Keratinocyte (primary cell): ENCODE measurements at regions not wholly inside any gene's neighbourhood (a gene's known extent, or its start where the extent isn't known, plus 50 kb on each side); places are given as distances from the start of the nearest gene placed in this dataset.

ENCODE experiments used
- DNase-seq: peaks from one replicate; pipeline ENCODE4 v3.0.0-alpha.2; 2011; ENCODE audit warnings: low read depth, missing footprints, low spot score
- FAIRE-seq: peaks from 2 replicates; lab custom pipeline; 2011; peaks lifted over from hg19 to GRCh38; lab: Jason Lieb, UNC
- H2AFZ ChIP-seq: 2 replicates; pipeline ENCODE4 v1.6.0; 2012; ENCODE audit warnings: low read length, control low read depth, inconsistent platforms; ENCODE audit not compliant: control insufficient read depth
- H3K27ac ChIP-seq: 2 replicates; pipeline ENCODE4 v1.5.1; 2011; ENCODE audit warnings: low read length; ENCODE audit not compliant: control insufficient read depth, insufficient read depth
- H3K27me3 ChIP-seq: 3 replicates; pipeline ENCODE4 v1.6.0; 2011; ENCODE audit warnings: low read length; ENCODE audit not compliant: control insufficient read depth, insufficient read depth; ENCODE audit errors: extremely low read depth
- H3K36me3 ChIP-seq, 2 experiments: 2 replicates in 1 of 2; 3 replicates in 1 of 2; pipeline ENCODE4 v1.5.1; 2011; ENCODE audit warnings: low read length in 2 of 2, mild to moderate bottlenecking in 1 of 2; ENCODE audit not compliant: control insufficient read depth in 2 of 2, insufficient read depth in 2 of 2; ENCODE audit errors: extremely low read depth in 1 of 2
- H3K4me1 ChIP-seq: 3 replicates; pipeline ENCODE4 v1.5.1; 2011; ENCODE audit warnings: low read length; ENCODE audit not compliant: control insufficient read depth, insufficient read depth; ENCODE audit errors: extremely low read depth
- H3K4me2 ChIP-seq: 3 replicates; pipeline ENCODE4 v1.6.0; 2011; ENCODE audit warnings: low read depth, low read length; ENCODE audit not compliant: control insufficient read depth, insufficient read depth; ENCODE audit errors: extremely low read depth
- H3K4me3 ChIP-seq, 3 experiments: fragments of 200-600 bp in 1 of 3; sonication (generic) in 1 of 3; 2 replicates in 2 of 3; 3 replicates in 1 of 3; pipeline ENCODE4 v1.5.1; 2011 to 2016; ENCODE audit warnings: low read length in 3 of 3, mild to moderate bottlenecking in 3 of 3, control low read depth in 2 of 3, inconsistent platforms in 1 of 3, low read depth in 1 of 3, mixed read lengths in 1 of 3, mixed run types in 1 of 3, moderate library complexity in 1 of 3; ENCODE audit not compliant: control insufficient read depth in 2 of 3, insufficient read depth in 2 of 3; ENCODE audit errors: extremely low read depth in 1 of 3
- H3K79me2 ChIP-seq: 2 replicates; pipeline ENCODE4 v1.6.0; 2012; ENCODE audit warnings: low read length; ENCODE audit not compliant: control insufficient read depth, insufficient read depth
- H3K9ac ChIP-seq: 3 replicates; pipeline ENCODE4 v1.6.0; 2011; ENCODE audit warnings: low read length; ENCODE audit not compliant: control insufficient read depth, insufficient read depth; ENCODE audit errors: extremely low read depth
- H3K9me1 ChIP-seq: 3 replicates; pipeline ENCODE4 v1.6.0; 2011; ENCODE audit warnings: low read length; ENCODE audit not compliant: control insufficient read depth, insufficient read depth; ENCODE audit errors: extremely low read depth
- H3K9me3 ChIP-seq: 2 replicates; pipeline ENCODE4 v1.5.1; 2012; ENCODE audit warnings: low read depth, low read length; ENCODE audit not compliant: control insufficient read depth
- H4K20me1 ChIP-seq: 3 replicates; pipeline ENCODE4 v1.6.0; 2011; ENCODE audit warnings: low read length; ENCODE audit not compliant: control insufficient read depth, insufficient read depth; ENCODE audit errors: extremely low read depth
- EZH2 ChIP-seq: IDR thresholded peaks from one replicate; pipeline ENCODE4 v1.6.1; 2012; ENCODE audit warnings: inconsistent platforms, mild to moderate bottlenecking, low read length, moderate library complexity
- dilution Hi-C: fragments of 300-500 bp; cut with MboI; formaldehyde crosslinking; loops from one replicate; pipeline ENCODE4 v1.7.0; 2020; ENCODE audit warnings: low sequenced_read_pairs; ENCODE audit not compliant: extremely low pct_ligation_motif_present
- TF ChIP-seq, protein P1 (sequence below), 3 experiments: IDR thresholded peaks in 1 of 3; conservative IDR thresholded peaks in 1 of 3; optimal IDR thresholded peaks in 1 of 3; 2 replicates in 2 of 3; 3 replicates in 1 of 3; pipeline versions ENCODE3 to v1.5.1; 2011; ENCODE audit warnings: low read length in 3 of 3, mild to moderate bottlenecking in 3 of 3, moderate library complexity in 2 of 3, control low read depth in 1 of 3, inconsistent platforms in 1 of 3; ENCODE audit not compliant: insufficient read depth in 2 of 3; ENCODE audit errors: extremely low read depth in 1 of 3

DNA sequence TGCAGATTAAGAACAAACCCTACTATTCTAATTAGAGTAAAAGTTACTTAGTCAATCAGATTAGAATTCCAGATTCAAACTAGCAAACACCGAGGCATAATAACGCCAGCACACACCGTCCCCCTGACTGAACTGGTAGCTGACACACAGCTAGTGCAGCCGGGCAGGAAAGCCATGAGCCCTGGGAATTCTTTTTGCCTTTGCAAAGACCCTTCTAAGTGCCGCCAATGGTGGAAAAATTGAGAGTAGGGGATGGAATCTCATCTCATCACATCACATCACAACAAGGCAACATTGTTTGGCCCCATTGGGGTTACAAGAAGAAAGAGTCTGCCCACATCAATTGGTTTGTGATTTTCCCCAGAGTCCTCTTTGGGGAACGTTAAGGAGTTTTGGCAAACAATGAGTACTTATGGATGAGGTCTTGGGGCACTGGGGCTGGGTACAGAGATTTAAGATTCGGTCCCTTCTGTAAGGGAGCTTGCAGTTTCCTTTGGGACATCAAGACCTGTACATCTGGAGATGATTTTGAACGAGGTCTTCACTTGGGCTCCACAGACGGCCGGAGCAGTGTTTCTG, 120.4 kb upstream of the MEF2A start:
- Histone ChIP-seq H3K4me3 (no peak overlapping the region), H3K4me2 (no peak overlapping the region), H3K27me3 (peaks cover 2% of the 10 kb centered on the region), H3K9ac (no peak overlapping the region), H3K36me3 (no peaks in the 10 kb centered on the region), H3K9me3 (no peaks in the 10 kb centered on the region), H4K20me1 (no peaks in the 10 kb centered on the region), H3K4me1 (peaks cover 17% of the 10 kb centered on the region), H3K27ac (no peak overlapping the region), H3K79me2 (no peaks in the 10 kb centered on the region), H3K9me1 (no peaks in the 10 kb centered on the region), H2AFZ (no peak overlapping the region)
- dilution Hi-C loops: no loop called here
- FAIRE-seq (no peak), DNase-seq (no peak)
- no peak for TF ChIP-seq EZH2
- TF ChIP-seq, protein P1, sequence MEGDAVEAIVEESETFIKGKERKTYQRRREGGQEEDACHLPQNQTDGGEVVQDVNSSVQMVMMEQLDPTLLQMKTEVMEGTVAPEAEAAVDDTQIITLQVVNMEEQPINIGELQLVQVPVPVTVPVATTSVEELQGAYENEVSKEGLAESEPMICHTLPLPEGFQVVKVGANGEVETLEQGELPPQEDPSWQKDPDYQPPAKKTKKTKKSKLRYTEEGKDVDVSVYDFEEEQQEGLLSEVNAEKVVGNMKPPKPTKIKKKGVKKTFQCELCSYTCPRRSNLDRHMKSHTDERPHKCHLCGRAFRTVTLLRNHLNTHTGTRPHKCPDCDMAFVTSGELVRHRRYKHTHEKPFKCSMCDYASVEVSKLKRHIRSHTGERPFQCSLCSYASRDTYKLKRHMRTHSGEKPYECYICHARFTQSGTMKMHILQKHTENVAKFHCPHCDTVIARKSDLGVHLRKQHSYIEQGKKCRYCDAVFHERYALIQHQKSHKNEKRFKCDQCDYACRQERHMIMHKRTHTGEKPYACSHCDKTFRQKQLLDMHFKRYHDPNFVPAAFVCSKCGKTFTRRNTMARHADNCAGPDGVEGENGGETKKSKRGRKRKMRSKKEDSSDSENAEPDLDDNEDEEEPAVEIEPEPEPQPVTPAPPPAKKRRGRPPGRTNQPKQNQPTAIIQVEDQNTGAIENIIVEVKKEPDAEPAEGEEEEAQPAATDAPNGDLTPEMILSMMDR (optimal IDR thresholded peaks at IDR 0.05 in 1 of 3, IDR thresholded peaks at IDR 0.05 in 1 of 3, conservative IDR thresholded peaks at IDR 0.05 in 1 of 3; ENCODE audit: extremely low read depth in 1 of 3, insufficient read depth in 2 of 3, low read length in 3 of 3): no peak

DNA sequence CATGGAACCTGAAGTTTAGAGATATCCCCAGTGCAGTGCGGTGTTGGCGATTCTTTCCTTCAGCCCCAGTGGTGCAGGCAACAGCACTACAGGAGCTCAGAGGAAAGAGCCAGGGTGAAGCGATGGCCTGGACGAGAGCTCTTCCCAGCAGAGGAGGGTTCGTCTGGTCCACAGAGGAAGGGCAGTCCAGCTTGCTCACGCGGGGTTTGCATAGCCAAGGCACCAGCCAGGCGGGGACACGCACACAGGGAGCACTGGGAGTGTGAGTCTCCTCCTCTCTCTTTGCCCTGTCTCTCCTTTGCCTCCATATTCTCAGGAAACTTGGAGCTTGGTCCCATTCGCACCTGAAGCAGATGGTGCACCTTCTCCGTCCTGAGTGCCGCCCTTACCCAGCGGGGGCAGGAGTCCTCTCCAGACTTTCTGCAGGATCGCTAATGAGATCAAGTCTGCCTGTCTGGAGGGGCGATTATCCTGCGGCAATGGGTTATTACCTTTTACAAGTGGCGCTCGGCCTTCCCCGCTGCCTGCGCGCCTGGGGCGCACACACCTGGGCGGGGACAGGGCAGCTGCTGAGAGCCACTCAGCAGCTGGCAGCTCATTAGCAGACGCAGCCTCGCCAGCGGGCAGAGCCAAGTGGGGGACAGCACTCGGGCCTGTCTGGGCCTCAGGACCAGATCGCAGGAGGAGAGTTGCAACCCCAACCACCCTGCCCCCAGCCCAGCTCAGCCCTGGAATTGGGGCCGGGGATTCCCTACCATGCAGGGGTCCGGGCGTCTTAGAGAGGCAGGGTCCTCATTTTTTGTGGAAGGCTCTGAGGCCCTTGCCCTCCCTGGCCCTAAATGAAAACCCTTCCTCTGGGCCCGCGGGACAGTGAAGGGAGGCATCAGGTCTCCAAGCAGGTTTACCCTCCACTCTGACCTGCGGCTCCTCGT, 119.0 kb upstream of the MEF2A start:
- H4K20me1 ChIP-seq: no peaks in the 10 kb centered on the region
- no peaks in the 10 kb centered on the region for H3K9me3 ChIP-seq
- no peaks in the 10 kb centered on the region for H3K36me3 ChIP-seq
- no peaks in the 10 kb centered on the region for H3K9me1 ChIP-seq
- no peak overlapping the region for H3K27ac ChIP-seq
- H3K9ac ChIP-seq: no peak overlapping the region
- H3K27me3 ChIP-seq: peaks cover 2% of the 10 kb centered on the region
- H3K4me1 ChIP-seq: peaks cover 28% of the 10 kb centered on the region
- H3K79me2 ChIP-seq: no peaks in the 10 kb centered on the region
- no peak overlapping the region for H3K4me3 ChIP-seq
- DNase-seq (no peak), FAIRE-seq (no peak)
- H3K4me2 ChIP-seq: no peak overlapping the region
- TF ChIP-seq, protein P1 (optimal IDR thresholded peaks at IDR 0.05 in 1 of 3, IDR thresholded peaks at IDR 0.05 in 1 of 3, conservative IDR thresholded peaks at IDR 0.05 in 1 of 3; ENCODE audit: extremely low read depth in 1 of 3, insufficient read depth in 2 of 3, low read length in 3 of 3): no peak
- no peak for TF ChIP-seq EZH2
- H2AFZ ChIP-seq: no peak overlapping the region
- dilution Hi-C loops: no loop called here
